Hepatocyte (in vitro differentiated cells): ENCODE measurements at regions not wholly inside any gene's neighbourhood (a gene's known extent, or its start where the extent isn't known, plus 50 kb on each side); places are given as distances from the start of the nearest gene placed in this dataset.

Experiments used
- DNase-seq: peaks from one replicate; pipeline ENCODE4 v3.0.0-alpha.2; 2016; ENCODE audit warnings: low spot score
- H2AFZ ChIP-seq: fragments of 200-600 bp; sonication (generic); 2 replicates; pipeline ENCODE4 v1.6.0; 2016; ENCODE audit warnings: antibody characterized with exemption, mild to moderate bottlenecking
- H3K27ac ChIP-seq: fragments of 200-600 bp; sonication (generic); 2 replicates; pipeline ENCODE4 v1.5.1; 2016; ENCODE audit warnings: mild to moderate bottlenecking
- H3K27me3 ChIP-seq: fragments of 200-600 bp; sonication (generic); 2 replicates; pipeline ENCODE4 v1.6.1; 2016
- H3K36me3 ChIP-seq: fragments of 200-600 bp; sonication (generic); replicated peaks from 2 replicates; pipeline ENCODE4 v1.5.1; 2016; ENCODE audit warnings: low read depth; ENCODE audit not compliant: insufficient read depth
- H3K4me1 ChIP-seq: fragments of 200-600 bp; sonication (generic); 2 replicates; pipeline ENCODE4 v1.5.1; 2016; ENCODE audit warnings: mild to moderate bottlenecking, moderate library complexity; ENCODE audit not compliant: insufficient read depth
- H3K4me2 ChIP-seq: fragments of 200-600 bp; sonication (generic); 2 replicates; pipeline ENCODE4 v1.6.0; 2016
- H3K4me3 ChIP-seq: fragments of 200-600 bp; sonication (generic); 2 replicates; pipeline ENCODE4 v1.5.1; 2016; ENCODE audit warnings: mild to moderate bottlenecking
- H3K79me2 ChIP-seq: fragments of 200-600 bp; sonication (generic); 2 replicates; pipeline ENCODE4 v1.6.0; 2017; ENCODE audit warnings: mild to moderate bottlenecking
- H3K9me2 ChIP-seq: fragments of 200-600 bp; sonication (generic); replicated peaks from 2 replicates; pipeline ENCODE4 v1.6.0; 2017; ENCODE audit warnings: mild to moderate bottlenecking; ENCODE audit not compliant: insufficient read depth
- H3K9me3 ChIP-seq: fragments of 200-600 bp; sonication (generic); 2 replicates; pipeline ENCODE4 v1.5.1; 2016; ENCODE audit warnings: low read depth, mild to moderate bottlenecking
- H4K20me1 ChIP-seq: fragments of 200-600 bp; sonication (generic); 2 replicates; pipeline ENCODE4 v1.6.0; 2016; ENCODE audit warnings: mild to moderate bottlenecking; ENCODE audit not compliant: insufficient read depth, poor library complexity, severe bottlenecking
- CTCF ChIP-seq: fragments of 200-600 bp; sonication (generic); IDR thresholded peaks from 2 replicates; pipeline ENCODE4 v1.5.1; 2016; ENCODE audit warnings: antibody characterized with exemption, mild to moderate bottlenecking; ENCODE audit not compliant: poor library complexity
- EZH2 ChIP-seq: fragments of 200-600 bp; sonication (generic); IDR thresholded peaks from 2 replicates; pipeline ENCODE4 v1.6.1; 2016; ENCODE audit warnings: antibody characterized with exemption, mild to moderate bottlenecking, borderline replicate concordance
- EZH2phosphoT487 ChIP-seq: fragments of 200-600 bp; sonication (generic); IDR thresholded peaks from one replicate; pipeline ENCODE4 v1.6.1; 2018; ENCODE audit warnings: antibody characterized with exemption, mild to moderate bottlenecking, low read depth, moderate library complexity; ENCODE audit not compliant: unreplicated experiment, severe bottlenecking
- WGBS: methylation state at CpG from one replicate; pipeline ENCODE4 v1.1.6; 2016; ENCODE audit warnings: low lambda C conversion rate; ENCODE audit errors: missing lambda C conversion rate; 5-methylcytosine and 5-hydroxymethylcytosine counted together

- no peak overlapping the region for H3K4me3 ChIP-seq
- no peak overlapping the region for H3K4me2 ChIP-seq
- no peak for DNase-seq
- H3K27me3 ChIP-seq, result no peaks in the 10 kb centered on the region
- no peaks in the 10 kb centered on the region for H3K36me3 ChIP-seq
- H4K20me1 ChIP-seq, result no peaks in the 10 kb centered on the region
- no peak overlapping the region for H2AFZ ChIP-seq
- WGBS, result 90% methylated on average over 3 of the region's 3 CpGs
- H3K9me2 ChIP-seq, result no peaks in the 10 kb centered on the region
- H3K4me1 ChIP-seq, result no peaks in the 10 kb centered on the region
- no peak overlapping the region for H3K27ac ChIP-seq
- H3K9me3 ChIP-seq, result no peaks in the 10 kb centered on the region
- TF ChIP-seq EZH2 (no peak), CTCF (no peak)
- H3K79me2 ChIP-seq, result no peaks in the 10 kb centered on the region
Measured at GRCh38 chr1:83090195-83090594, 908.7 kb downstream of the TTLL7 start.

GRCh38 chr1:83087851-83088250 lies 911.1 kb downstream of the TTLL7 start:
- no peaks in the 10 kb centered on the region for H3K27me3 ChIP-seq
- H3K79me2 ChIP-seq, result no peaks in the 10 kb centered on the region
- no peaks in the 10 kb centered on the region for H4K20me1 ChIP-seq
- H3K9me3 ChIP-seq, result no peaks in the 10 kb centered on the region
- no peak overlapping the region for H3K4me3 ChIP-seq
- WGBS, result 94% methylated on average over 2 of the region's 2 CpGs
- H3K27ac ChIP-seq, result no peak overlapping the region
- no peak for TF ChIP-seq CTCF
- TF ChIP-seq EZH2, result no peak
- TF ChIP-seq EZH2phosphoT487, result no peak
- H2AFZ ChIP-seq, result no peak overlapping the region
- no peaks in the 10 kb centered on the region for H3K4me1 ChIP-seq
- H3K9me2 ChIP-seq, result no peaks in the 10 kb centered on the region
- no peaks in the 10 kb centered on the region for H3K36me3 ChIP-seq
- DNase-seq, result no peak
- no peak overlapping the region for H3K4me2 ChIP-seq

GRCh38 chr1:83086986-83087512 lies 911.9 kb downstream of the TTLL7 start:
- no peaks in the 10 kb centered on the region for H4K20me1 ChIP-seq
- H3K27ac ChIP-seq, result peak overlapping the region; percentile 27
- H3K4me2 ChIP-seq, result no peak overlapping the region
- no peaks in the 10 kb centered on the region for H3K9me3 ChIP-seq
- H3K4me3 ChIP-seq, result no peak overlapping the region
- no peaks in the 10 kb centered on the region for H3K79me2 ChIP-seq
- H3K4me1 ChIP-seq, result no peaks in the 10 kb centered on the region
- no peaks in the 10 kb centered on the region for H3K9me2 ChIP-seq
- no peaks in the 10 kb centered on the region for H3K27me3 ChIP-seq
- TF ChIP-seq CTCF (no peak), EZH2phosphoT487 (no peak), EZH2 (no peak)
- no peak overlapping the region for H2AFZ ChIP-seq
- DNase-seq, result no peak
- 98% methylated on average over 6 of the region's 6 CpGs for WGBS
- H3K36me3 ChIP-seq, result no peaks in the 10 kb centered on the region

GRCh38 chr1:83086346-83086745 lies 912.6 kb downstream of the TTLL7 start:
- Histone ChIP-seq H3K4me1 (no peaks in the 10 kb centered on the region), H4K20me1 (no peaks in the 10 kb centered on the region), H3K27me3 (no peaks in the 10 kb centered on the region), H3K4me2 (no peak overlapping the region), H3K79me2 (no peaks in the 10 kb centered on the region), H3K4me3 (no peak overlapping the region), H3K36me3 (no peaks in the 10 kb centered on the region), H3K27ac (peak overlapping the region; percentile 27), H2AFZ (no peak overlapping the region), H3K9me3 (no peaks in the 10 kb centered on the region), H3K9me2 (no peaks in the 10 kb centered on the region)
- TF ChIP-seq CTCF (no peak), EZH2phosphoT487 (no peak), EZH2 (no peak)
- no peak for DNase-seq
- 53% methylated on average over 2 of the region's 2 CpGs for WGBS
